GM12878 (cell line): ENCODE measurements at regions not wholly inside any gene's neighbourhood (a gene's known extent, or its start where the extent isn't known, plus 50 kb on each side); places are given as distances from the start of the nearest gene placed in this dataset.
"Not testable (repeated sequence)": the region's sequence is repeated elsewhere in the genome, so short reads cannot be mapped to it uniquely, and the experiment has no call there.

ENCODE experiments used
- ATAC-seq: fragments of 200-7000 bp; cut with Tn5 transposase; 3 replicates; pipeline ENCODE4 v1.9.1; 2020; ENCODE audit warnings: mild to moderate bottlenecking, moderate library complexity
- BruUV-seq: library from RNA; stranded (reverse); fragments of 400-500 nt; replicated peaks from 2 replicates; lab custom pipeline; 2021; lab: Mats Ljungman, UMichigan
- CTCF ChIA-PET: fragments of 300-600 bp; sonication (Branson Sonifier 250); formaldehyde crosslinking; extraction: SDS; loops from one replicate; lab custom pipeline; 2021; ENCODE audit warnings: inconsistent platforms; lab: Yijun Ruan, JAX
- POLR2A ChIA-PET: fragments of 350-600 bp; formaldehyde crosslinking; extraction: SDS; loops from one replicate; lab custom pipeline; 2021; ENCODE audit warnings: inconsistent platforms; lab: Charles Lee
- RAD21 ChIA-PET: fragments of 300-600 bp; sonication (Branson Sonifier 250); formaldehyde crosslinking; loops from one replicate; lab custom pipeline; 2023; ENCODE audit warnings: antibody characterized with exemption; ENCODE audit not compliant: unreplicated experiment; lab: Charles Lee
- SMC1A ChIA-PET: fragments of 300-600 bp; sonication (Branson Sonifier 250); formaldehyde crosslinking; loops from one replicate; lab custom pipeline; 2023; ENCODE audit not compliant: unreplicated experiment, uncharacterized antibody; lab: Charles Lee
- DNase-seq: peaks from one replicate; pipeline ENCODE4 v3.0.0-alpha.2; 2011; ENCODE audit warnings: low read depth, low spot score
- FAIRE-seq: peaks from 3 replicates; lab custom pipeline; 2011; peaks lifted over from hg19 to GRCh38; lab: Jason Lieb, UNC
- H2AFZ ChIP-seq: 2 replicates; pipeline ENCODE4 v1.6.0; 2011; ENCODE audit warnings: low read depth, low read length, control low read depth; ENCODE audit not compliant: control insufficient read depth
- H3K27ac ChIP-seq: 2 replicates; pipeline ENCODE4 v1.5.1; 2011; ENCODE audit warnings: control low read depth; ENCODE audit not compliant: control insufficient read depth, insufficient read depth
- H3K27me3 ChIP-seq, 2 experiments: replicated peaks in 1 of 2; 2 replicates each; pipeline versions ENCODE4 v1.6.0 to v1.6.1; 2011; ENCODE audit warnings: low read length in 1 of 2; ENCODE audit not compliant: control insufficient read depth in 2 of 2, insufficient read depth in 2 of 2
- H3K36me3 ChIP-seq, 2 experiments: 2 replicates each; pipeline ENCODE4 v1.5.1; 2011; ENCODE audit warnings: low read length in 1 of 2; ENCODE audit not compliant: control insufficient read depth in 2 of 2, insufficient read depth in 2 of 2
- H3K4me1 ChIP-seq: 2 replicates; pipeline ENCODE4 v1.6.1; 2011; ENCODE audit warnings: mild to moderate bottlenecking, low read length, moderate library complexity, mixed read lengths; ENCODE audit not compliant: control insufficient read depth, insufficient read depth
- H3K4me2 ChIP-seq: 2 replicates; pipeline ENCODE4 v1.6.0; 2011; ENCODE audit warnings: control low read depth; ENCODE audit not compliant: control insufficient read depth, insufficient read depth
- H3K4me3 ChIP-seq: fragments of 200-600 bp; sonication (generic); 2 replicates; pipeline ENCODE4 v1.5.1; 2016
- H3K79me2 ChIP-seq: 2 replicates; pipeline ENCODE4 v1.6.0; 2011; ENCODE audit warnings: low read length; ENCODE audit not compliant: control insufficient read depth, insufficient read depth
- H3K9ac ChIP-seq: 2 replicates; pipeline ENCODE4 v1.8.0; 2011; ENCODE audit warnings: low read length, control low read depth, mixed read lengths; ENCODE audit not compliant: control insufficient read depth, insufficient read depth
- H3K9me3 ChIP-seq: replicated peaks from 3 replicates; pipeline ENCODE4 v1.5.1; 2011; ENCODE audit warnings: mild to moderate bottlenecking, low read length; ENCODE audit not compliant: control insufficient read depth, insufficient read depth
- H4K20me1 ChIP-seq: 2 replicates; pipeline ENCODE4 v1.6.0; 2011; ENCODE audit not compliant: control insufficient read depth, insufficient read depth
- BACH1 ChIP-seq: fragments of 450-650 bp; IDR thresholded peaks from 2 replicates; pipeline ENCODE4 v1.6.1; 2017; ENCODE audit warnings: mild to moderate bottlenecking, borderline replicate concordance
- BHLHE40 ChIP-seq, 2 experiments: fragments of 450-650 bp in 1 of 2; IDR thresholded peaks; 2 replicates each; pipeline ENCODE4 v1.6.1; 2011 to 2017; ENCODE audit warnings: low read depth in 2 of 2, borderline replicate concordance in 1 of 2, improper control_type of control experiment in 1 of 2, low read length in 1 of 2, mild to moderate bottlenecking in 1 of 2
- RAD21 ChIP-seq: IDR thresholded peaks from 2 replicates; pipeline ENCODE4 v1.6.1; 2011; ENCODE audit warnings: mild to moderate bottlenecking, low read depth, low read length, moderate library complexity; ENCODE audit not compliant: insufficient read depth
- YY1 ChIP-seq: IDR thresholded peaks from 2 replicates; pipeline ENCODE4 v1.6.1; 2011; ENCODE audit warnings: low read depth, mild to moderate bottlenecking, low read length
- WGBS: methylation state at CpG from one replicate; pipeline ENCODE4 v1.1.6; 2016; ENCODE audit warnings: low lambda C conversion rate; ENCODE audit not compliant: insufficient replicate concordance, insufficient coverage; ENCODE audit errors: missing lambda C conversion rate; 5-methylcytosine and 5-hydroxymethylcytosine counted together
- in situ Hi-C: fragments of 300-500 bp; cut with MboI; formaldehyde crosslinking; loops from 9 replicates; pipeline ENCODE4 v1.14.3; 2018; ENCODE audit warnings: mixed read lengths
- intact Hi-C: fragments of 100-400 bp; cut with micrococcal nuclease; formaldehyde crosslinking; loops from one replicate; pipeline ENCODE4 v1.14.2; 2022; ENCODE audit not compliant: unreplicated experiment
- TF ChIP-seq, protein P1 (sequence below), 3 experiments: IDR thresholded peaks in 2 of 3; conservative IDR thresholded peaks in 1 of 3; 2 replicates each; pipeline ENCODE4 v1.5.1; 2011; ENCODE audit warnings: low read depth in 3 of 3, low read length in 3 of 3, mild to moderate bottlenecking in 3 of 3, control low read depth in 2 of 3, moderate library complexity in 2 of 3, inconsistent platforms in 1 of 3, mixed read lengths in 1 of 3; ENCODE audit not compliant: control insufficient read depth in 2 of 3, insufficient read depth in 1 of 3; ENCODE audit errors: extremely low read depth in 1 of 3

DNA sequence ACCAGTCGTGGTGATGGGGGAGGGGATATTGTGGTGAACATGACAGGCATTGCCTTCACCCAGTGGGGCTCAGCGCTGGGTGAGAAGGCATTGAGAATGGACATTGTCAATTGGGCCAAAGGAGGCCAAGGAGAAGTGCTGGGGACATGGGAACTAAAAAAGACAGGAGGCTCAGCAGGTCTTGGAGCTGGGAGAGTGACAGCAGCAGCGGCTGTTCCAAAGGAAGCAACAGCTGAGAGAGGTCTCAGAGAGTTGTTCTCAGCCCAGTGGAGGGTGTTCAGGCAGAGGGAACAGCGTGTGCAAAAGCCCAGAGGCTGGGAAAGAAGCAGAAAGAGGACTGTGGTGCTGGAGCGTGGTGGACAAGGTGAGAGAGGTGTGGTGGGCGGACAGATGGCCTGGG lies 56.6 kb upstream of the ASNS start:
- RAD21 ChIA-PET, H3K9me3 ChIP-seq, H4K20me1 ChIP-seq, H3K79me2 ChIP-seq, SMC1A ChIA-PET, H3K4me2 ChIP-seq, POLR2A ChIA-PET, DNase-seq, CTCF ChIA-PET, H3K36me3 ChIP-seq, H3K4me3 ChIP-seq, H3K27me3 ChIP-seq, in situ Hi-C loops, H3K27ac ChIP-seq, H3K4me1 ChIP-seq, H2AFZ ChIP-seq, H3K9ac ChIP-seq, BruUV-seq, FAIRE-seq, ATAC-seq: not testable (repeated sequence)
- WGBS, result 55% methylated on average over 6 of the region's 6 CpGs
- intact Hi-C loops, result loop anchor here (5.0 kb wide), 1 partner anchor 57 kb away; the partner anchor contains the start of gene ASNS

GRCh38 chr7:97927790-97928748 lies 55.9 kb upstream of the ASNS start:
- DNase-seq, H3K27ac ChIP-seq, H3K27me3 ChIP-seq, CTCF ChIA-PET, in situ Hi-C loops, H3K4me1 ChIP-seq, H3K36me3 ChIP-seq, H3K9me3 ChIP-seq, SMC1A ChIA-PET, FAIRE-seq, H4K20me1 ChIP-seq, H3K4me3 ChIP-seq, POLR2A ChIA-PET, RAD21 ChIA-PET, H3K9ac ChIP-seq, H3K79me2 ChIP-seq, BruUV-seq: not testable (repeated sequence)
- peak overlapping the region; percentile 79; the same call in 1 of the 2 replicates for H3K4me2 ChIP-seq
- peak; percentile 57 for ATAC-seq
- intact Hi-C loops, result loop anchor here (5.0 kb wide), 1 partner anchor 56 kb away; the partner anchor contains the start of gene ASNS
- WGBS, result 1% methylated on average over 57 of the region's 80 CpGs
- H2AFZ ChIP-seq, result peak overlapping the region; percentile 55
- TF ChIP-seq BACH1 (0 out of 2 replicates have a peak, but pooled peaks have one; percentile 17), RAD21 (peak; percentile 42; the same call in 1 of the 2 replicates), BHLHE40 (IDR thresholded peaks at IDR 0.05; ENCODE audit: borderline replicate concordance in 1 of 2, low read depth in 2 of 2, low read length in 1 of 2) (peak in 1 of 2 experiments; percentile 22; a peak in 1 of 4 replicates), YY1 (peak; percentile 46; the same call in 1 of the 2 replicates)
- TF ChIP-seq, protein P1, sequence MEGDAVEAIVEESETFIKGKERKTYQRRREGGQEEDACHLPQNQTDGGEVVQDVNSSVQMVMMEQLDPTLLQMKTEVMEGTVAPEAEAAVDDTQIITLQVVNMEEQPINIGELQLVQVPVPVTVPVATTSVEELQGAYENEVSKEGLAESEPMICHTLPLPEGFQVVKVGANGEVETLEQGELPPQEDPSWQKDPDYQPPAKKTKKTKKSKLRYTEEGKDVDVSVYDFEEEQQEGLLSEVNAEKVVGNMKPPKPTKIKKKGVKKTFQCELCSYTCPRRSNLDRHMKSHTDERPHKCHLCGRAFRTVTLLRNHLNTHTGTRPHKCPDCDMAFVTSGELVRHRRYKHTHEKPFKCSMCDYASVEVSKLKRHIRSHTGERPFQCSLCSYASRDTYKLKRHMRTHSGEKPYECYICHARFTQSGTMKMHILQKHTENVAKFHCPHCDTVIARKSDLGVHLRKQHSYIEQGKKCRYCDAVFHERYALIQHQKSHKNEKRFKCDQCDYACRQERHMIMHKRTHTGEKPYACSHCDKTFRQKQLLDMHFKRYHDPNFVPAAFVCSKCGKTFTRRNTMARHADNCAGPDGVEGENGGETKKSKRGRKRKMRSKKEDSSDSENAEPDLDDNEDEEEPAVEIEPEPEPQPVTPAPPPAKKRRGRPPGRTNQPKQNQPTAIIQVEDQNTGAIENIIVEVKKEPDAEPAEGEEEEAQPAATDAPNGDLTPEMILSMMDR (IDR thresholded peaks at IDR 0.05 in 2 of 3, conservative IDR thresholded peaks at IDR 0.05 in 1 of 3; ENCODE audit: control insufficient read depth in 2 of 3, extremely low read depth in 1 of 3, insufficient read depth in 1 of 3, low read depth in 3 of 3, low read length in 3 of 3), result peak; percentile 48 to 62 (median 53); a peak in 5 of 6 replicates
- TF ChIP-seq, all 136 proteins: peak for 5; not testable (repeated sequence) for 131
